ENCODE measurements at regions not wholly inside any gene's neighbourhood (a gene's known extent, or its start where the extent isn't known, plus 50 kb on each side); places are given as distances from the start of the nearest gene placed in this dataset.

GRCh38 chr1:238135708-238136664 lies 245.3 kb upstream of the ZP4 start:
- TF ChIP-seq CTCF (conservative IDR thresholded peaks at IDR 0.05; ENCODE audit: low read length) (no peak), EZH2phosphoT487 (IDR thresholded peaks at IDR 0.05; ENCODE audit: borderline replicate concordance, low read depth, low read length) (no peak)

All from OCI-LY7 (cell line).